HAP-1 (cell line): ENCODE measurements at regions not wholly inside any gene's neighbourhood (a gene's known extent, or its start where the extent isn't known, plus 50 kb on each side); places are given as distances from the start of the nearest gene placed in this dataset.

Experiments
- DNase-seq, 2 experiments: peaks; one replicate each; pipeline ENCODE4 v3.0.0-alpha.2; 2016 to 2020; ENCODE audit warnings: low spot score in 2 of 2
- H3K27me3 ChIP-seq: fragments of 250-450 bp; sonication (Bioruptor Pico); 2 replicates; pipeline ENCODE4 v1.5.1; 2020; ENCODE audit warnings: low read depth, mild to moderate bottlenecking, moderate library complexity
- H3K36me3 ChIP-seq: fragments of 250-450 bp; sonication (Bioruptor Pico); replicated peaks from 2 replicates; pipeline ENCODE4 v1.5.1; 2020; ENCODE audit warnings: mild to moderate bottlenecking
- H3K4me1 ChIP-seq: fragments of 250-450 bp; sonication (Bioruptor Pico); 2 replicates; pipeline ENCODE4 v1.5.1; 2020; ENCODE audit warnings: mild to moderate bottlenecking
- H3K4me3 ChIP-seq: fragments of 250-450 bp; sonication (Bioruptor Pico); 2 replicates; pipeline ENCODE4 v1.5.1; 2020; ENCODE audit warnings: mild to moderate bottlenecking, moderate library complexity
- H3K9me3 ChIP-seq: fragments of 250-450 bp; sonication (Bioruptor Pico); 2 replicates; pipeline ENCODE4 v1.5.1; 2020; ENCODE audit warnings: mild to moderate bottlenecking, moderate library complexity
- in situ Hi-C: fragments of 300-500 bp; cut with MboI; formaldehyde crosslinking; loops from 3 replicates; pipeline ENCODE4 v1.14.3; 2020; ENCODE audit warnings: low sequenced_read_pairs, inconsistent platforms, mixed read lengths

DNA sequence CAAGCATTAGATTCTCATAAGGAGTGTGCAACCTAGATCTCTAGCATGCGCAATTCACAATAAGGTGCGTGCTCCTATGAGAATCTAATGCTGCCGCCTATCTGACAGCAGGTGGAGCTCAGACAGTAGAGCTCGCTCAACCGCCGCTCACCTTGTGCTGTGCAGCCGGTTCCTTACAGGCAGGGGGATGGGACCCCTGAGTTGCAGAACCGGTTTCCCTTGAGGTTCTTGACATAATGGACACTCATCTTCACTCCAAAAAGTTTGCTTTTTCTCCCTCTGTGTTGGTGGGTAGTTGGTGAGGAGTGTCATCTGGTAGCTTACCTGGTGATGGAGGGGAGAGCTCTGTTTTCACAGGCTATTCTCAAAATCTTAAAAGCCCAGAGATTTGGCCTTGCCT is 324.0 kb upstream of the TBL1XR1 start:
- in situ Hi-C loops = no loop called here
- DNase-seq = no peak

DNA sequence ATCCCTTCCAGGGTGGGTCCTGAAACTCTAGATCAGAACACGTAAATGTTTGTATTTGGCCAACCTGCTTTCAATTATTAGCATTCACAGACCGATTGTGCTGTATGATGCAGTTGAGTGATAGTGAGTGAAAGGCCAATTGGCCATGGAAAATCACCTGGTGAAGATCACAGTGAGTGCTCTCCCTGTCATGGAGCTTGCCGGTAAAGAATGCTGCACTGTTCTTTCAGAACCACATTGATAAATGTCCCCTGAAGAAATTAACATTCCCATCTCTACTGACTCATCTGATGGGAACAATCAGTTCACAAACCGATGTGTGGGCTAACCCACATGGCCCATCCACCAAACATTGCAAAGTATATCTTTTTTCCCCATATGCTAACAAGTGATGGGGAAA is 324.8 kb upstream of the TBL1XR1 start:
- no peaks in the 10 kb centered on the region for H3K36me3 ChIP-seq
- no peak overlapping the region for H3K4me3 ChIP-seq
- in situ Hi-C loops = no loop called here
- DNase-seq = no peak
- no peaks in the 10 kb centered on the region for H3K27me3 ChIP-seq
- no peaks in the 10 kb centered on the region for H3K4me1 ChIP-seq
- no peaks in the 10 kb centered on the region for H3K9me3 ChIP-seq

More for the DNA sequence above, 324.0 kb upstream of the TBL1XR1 start:
- no peaks in the 10 kb centered on the region for H3K4me1 ChIP-seq
- no peaks in the 10 kb centered on the region for H3K9me3 ChIP-seq
- no peak overlapping the region for H3K4me3 ChIP-seq
- H3K36me3 ChIP-seq = no peaks in the 10 kb centered on the region
- no peaks in the 10 kb centered on the region for H3K27me3 ChIP-seq

DNA sequence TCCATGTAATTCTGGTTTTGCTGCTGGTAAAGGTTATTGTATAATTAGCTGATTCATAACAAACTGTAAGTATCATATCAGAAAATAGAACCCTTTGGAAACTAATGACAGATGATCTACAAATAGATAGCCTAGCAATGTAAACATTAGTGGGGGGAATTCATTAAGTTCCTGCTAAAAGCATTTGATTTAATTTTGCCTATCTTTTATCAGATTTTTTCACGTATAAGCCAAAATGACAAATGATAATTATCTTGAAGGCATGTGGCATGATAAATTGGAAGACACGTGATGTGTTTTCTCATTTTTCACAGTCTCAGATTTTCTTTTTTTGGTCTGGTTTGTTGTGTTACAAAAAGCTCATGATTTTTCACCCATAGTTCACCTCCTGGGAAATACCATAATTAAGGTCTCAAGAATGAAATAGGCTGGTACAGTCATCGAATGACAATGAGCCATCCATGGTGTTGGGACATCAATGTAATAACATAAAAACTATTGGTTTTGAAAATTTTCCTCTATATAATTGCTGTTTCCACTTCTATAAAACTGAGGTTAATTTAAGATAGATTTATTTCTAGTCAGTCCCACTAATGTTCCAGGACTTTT is 325.9 kb upstream of the TBL1XR1 start:
- DNase-seq = no peak
- H3K36me3 ChIP-seq = no peaks in the 10 kb centered on the region
- H3K4me1 ChIP-seq = no peaks in the 10 kb centered on the region
- no peaks in the 10 kb centered on the region for H3K27me3 ChIP-seq
- in situ Hi-C loops = no loop called here
- H3K9me3 ChIP-seq = no peaks in the 10 kb centered on the region
- H3K4me3 ChIP-seq = no peak overlapping the region

DNA sequence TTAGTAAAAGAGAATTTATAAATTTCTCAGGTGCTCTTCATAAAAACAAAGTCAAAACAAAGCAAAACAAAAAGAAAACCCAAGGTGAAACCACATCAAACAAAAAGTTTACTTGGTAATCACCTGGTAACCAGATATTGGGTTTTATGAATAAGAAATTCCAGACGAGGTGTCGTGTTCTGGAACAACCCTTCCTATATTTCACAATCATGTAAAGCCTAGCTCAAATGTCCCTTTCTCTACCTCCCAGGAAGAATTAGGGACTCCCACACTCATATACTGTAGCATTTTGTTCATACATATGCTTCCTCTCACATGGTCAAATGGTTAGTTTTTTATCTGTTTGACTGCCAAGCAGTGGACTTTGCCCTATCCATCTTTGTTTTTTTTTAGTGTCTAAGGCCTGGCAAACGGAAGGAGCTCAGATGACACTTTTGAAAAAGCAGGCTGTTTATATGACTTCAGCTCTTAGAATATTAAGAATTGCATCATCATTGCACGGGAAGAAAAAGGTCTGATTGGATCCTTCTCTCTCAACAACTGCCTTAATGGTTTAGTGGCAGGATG is 326.7 kb upstream of the TBL1XR1 start:
- H3K36me3 ChIP-seq = no peaks in the 10 kb centered on the region
- H3K27me3 ChIP-seq = no peaks in the 10 kb centered on the region
- H3K9me3 ChIP-seq = no peaks in the 10 kb centered on the region
- no peak for DNase-seq
- no peak overlapping the region for H3K4me3 ChIP-seq
- no peaks in the 10 kb centered on the region for H3K4me1 ChIP-seq
- in situ Hi-C loops = no loop called here

DNA sequence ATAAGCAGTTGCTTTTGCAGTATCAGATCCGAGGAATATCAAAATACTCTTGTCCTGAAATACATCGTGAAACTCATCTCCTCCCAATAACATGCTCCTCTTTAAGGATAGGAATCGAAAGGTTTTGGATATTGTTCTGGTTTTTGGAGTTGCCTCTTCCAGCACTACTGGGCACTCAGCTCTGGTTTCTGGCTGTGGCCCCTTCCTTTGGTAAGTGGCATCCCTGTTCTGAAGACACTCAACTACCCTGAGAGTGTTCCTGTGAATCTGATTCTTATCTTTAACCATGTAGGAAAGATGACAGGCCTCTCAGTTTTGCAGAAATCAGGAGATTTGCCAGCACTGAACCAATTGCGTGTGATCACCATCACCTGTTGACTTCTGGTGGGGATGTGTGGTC is 327.5 kb upstream of the TBL1XR1 start:
- DNase-seq = no peak
- H3K9me3 ChIP-seq = no peaks in the 10 kb centered on the region
- no peaks in the 10 kb centered on the region for H3K27me3 ChIP-seq
- no peaks in the 10 kb centered on the region for H3K4me1 ChIP-seq
- H3K36me3 ChIP-seq = no peaks in the 10 kb centered on the region
- in situ Hi-C loops = no loop called here
- H3K4me3 ChIP-seq = no peak overlapping the region

DNA sequence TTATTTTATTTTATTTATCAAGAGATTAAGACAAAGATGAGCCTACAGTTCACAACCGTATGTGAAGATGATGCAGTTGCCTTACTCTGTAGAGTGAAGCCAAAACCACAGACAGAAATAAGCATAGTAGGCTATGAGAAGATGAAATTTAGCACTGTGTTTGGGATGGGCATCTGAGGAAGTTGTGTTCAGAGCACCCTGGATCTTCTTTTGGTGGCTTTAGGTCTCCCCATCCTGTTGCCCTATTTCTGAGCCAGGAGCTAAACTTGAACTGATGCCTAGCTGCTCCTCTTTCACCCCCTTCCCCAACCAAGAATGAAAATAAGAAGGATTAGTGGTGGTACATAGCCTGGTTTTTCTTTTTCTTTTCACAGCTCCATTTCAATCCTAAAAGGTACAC is 328.1 kb upstream of the TBL1XR1 start:
- H3K4me3 ChIP-seq = no peak overlapping the region
- H3K27me3 ChIP-seq = no peaks in the 10 kb centered on the region
- in situ Hi-C loops = no loop called here
- no peaks in the 10 kb centered on the region for H3K9me3 ChIP-seq
- no peaks in the 10 kb centered on the region for H3K36me3 ChIP-seq
- DNase-seq = no peak
- H3K4me1 ChIP-seq = no peaks in the 10 kb centered on the region

DNA sequence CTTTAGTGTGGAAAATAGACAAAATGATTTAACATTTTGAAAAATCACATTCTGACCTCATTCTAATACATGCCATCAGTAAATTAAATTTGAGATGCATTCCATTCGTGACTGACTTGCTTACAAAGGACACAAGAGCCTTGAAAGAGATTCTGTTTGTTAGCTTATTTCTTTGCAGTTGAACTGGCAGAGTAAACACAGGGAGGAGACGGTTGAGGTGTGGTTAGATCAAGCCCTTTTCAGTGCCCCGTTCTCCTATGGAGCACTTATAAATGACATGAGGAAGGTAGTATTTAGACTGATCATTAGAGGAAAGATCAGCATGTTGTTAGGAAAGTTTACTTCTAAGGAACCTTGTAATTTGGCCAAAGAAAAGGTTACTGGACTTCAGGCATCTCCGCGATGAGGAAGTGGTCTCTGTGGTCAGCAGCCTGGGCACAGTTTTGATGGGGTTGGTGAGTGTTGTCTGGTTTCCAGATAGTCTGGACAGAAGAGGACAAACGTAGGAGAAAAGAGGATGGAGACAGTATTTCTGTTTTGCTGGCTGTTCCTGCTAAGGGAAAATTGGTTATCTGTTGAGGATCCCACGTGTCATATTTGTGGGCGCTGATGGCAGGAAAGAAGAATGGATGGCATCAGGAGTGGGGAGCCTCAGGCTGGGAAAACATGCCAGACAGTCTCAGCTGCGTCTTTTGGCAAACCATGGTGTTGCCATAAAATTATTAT is 328.9 kb upstream of the TBL1XR1 start:
- no peak for DNase-seq
- in situ Hi-C loops = no loop called here
- Histone ChIP-seq H3K9me3 (no peaks in the 10 kb centered on the region), H3K27me3 (no peaks in the 10 kb centered on the region), H3K4me3 (no peak overlapping the region), H3K36me3 (no peaks in the 10 kb centered on the region), H3K4me1 (no peaks in the 10 kb centered on the region)

DNA sequence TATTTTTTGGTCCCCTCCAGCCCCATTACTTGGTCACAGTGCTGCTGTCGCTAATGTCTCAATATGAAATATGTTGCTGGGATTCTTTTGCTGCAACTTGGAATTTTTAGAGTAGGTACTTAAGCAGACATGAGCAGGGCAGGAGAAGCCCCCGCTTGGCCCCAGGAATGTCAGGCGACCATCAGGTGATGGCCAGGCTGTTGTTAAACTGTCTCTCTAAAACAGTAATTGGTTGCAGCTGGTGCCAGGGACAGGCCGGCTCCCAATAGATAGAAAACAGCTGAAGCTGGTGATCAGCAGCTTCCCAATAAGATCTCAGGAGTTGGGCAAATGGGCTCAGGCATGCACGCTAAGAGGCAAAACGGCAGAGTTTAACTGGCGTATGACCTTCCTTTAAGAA is 329.9 kb upstream of the TBL1XR1 start:
- in situ Hi-C loops = no loop called here
- Histone ChIP-seq H3K4me1 (no peaks in the 10 kb centered on the region), H3K36me3 (no peaks in the 10 kb centered on the region), H3K4me3 (no peak overlapping the region), H3K27me3 (no peaks in the 10 kb centered on the region), H3K9me3 (no peaks in the 10 kb centered on the region)
- no peak for DNase-seq

DNA sequence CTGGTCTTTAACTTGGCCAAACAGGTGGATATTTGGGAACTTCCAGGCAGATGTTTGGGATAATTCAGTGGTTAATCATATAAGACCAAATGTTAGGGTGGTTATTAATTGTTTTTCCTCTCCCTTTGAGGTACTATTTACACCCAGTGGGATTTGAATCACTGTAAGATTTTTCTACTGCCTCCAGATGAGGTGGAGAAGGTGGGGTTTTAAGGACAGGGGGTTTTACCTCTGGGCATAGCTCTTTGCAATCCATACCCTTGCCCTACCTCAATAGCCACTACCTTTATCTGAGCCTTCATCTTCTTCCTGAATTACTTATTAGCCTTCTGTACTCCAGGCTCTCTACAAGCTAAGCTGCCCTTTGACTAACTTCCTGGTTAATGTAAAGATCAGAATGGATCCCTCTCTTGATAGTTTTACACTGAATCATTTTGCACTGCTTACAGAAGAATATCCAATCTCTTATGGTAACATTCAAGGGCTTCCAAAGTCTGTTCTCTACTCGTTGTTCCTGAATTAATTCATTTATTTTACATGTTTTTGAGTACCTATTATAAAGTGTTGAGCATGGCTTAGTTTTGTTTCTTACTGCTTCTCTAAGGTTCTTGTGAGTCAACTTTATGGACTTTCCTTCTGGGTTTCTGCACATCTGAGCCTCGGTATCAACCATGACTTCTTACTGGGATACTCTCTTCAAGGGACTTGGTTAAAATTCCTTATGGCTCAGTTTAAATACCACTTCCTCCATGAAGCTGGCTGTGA is 331.2 kb upstream of the TBL1XR1 start:
- Histone ChIP-seq H3K4me1 (no peaks in the 10 kb centered on the region), H3K4me3 (no peak overlapping the region), H3K9me3 (no peaks in the 10 kb centered on the region), H3K27me3 (no peaks in the 10 kb centered on the region), H3K36me3 (no peaks in the 10 kb centered on the region)
- no peak for DNase-seq
- in situ Hi-C loops = no loop called here

DNA sequence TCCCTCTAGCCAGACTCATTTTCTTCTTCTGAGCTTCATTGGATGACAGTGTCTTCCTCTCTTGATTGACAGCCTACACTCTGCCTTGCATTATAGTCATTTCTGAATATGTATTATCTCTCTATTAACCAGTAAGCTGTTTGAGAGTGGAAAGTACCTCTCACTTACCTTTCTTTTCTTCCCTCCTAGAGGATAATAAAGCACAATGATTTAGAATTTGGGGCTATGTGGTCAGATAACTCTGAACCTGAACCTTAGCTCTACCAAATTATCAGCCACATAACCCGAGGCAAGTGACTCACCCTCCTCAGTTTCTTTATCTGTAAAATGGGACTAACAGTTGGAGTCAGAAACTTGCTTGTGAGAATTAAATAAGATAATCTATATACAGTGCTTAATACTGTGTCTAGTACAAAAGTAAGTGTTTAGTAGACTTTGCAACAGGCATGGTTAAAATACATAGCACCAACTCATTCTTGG is 331.8 kb upstream of the TBL1XR1 start:
- Histone ChIP-seq H3K4me3 (no peak overlapping the region), H3K9me3 (no peaks in the 10 kb centered on the region), H3K36me3 (no peaks in the 10 kb centered on the region), H3K27me3 (no peaks in the 10 kb centered on the region), H3K4me1 (no peaks in the 10 kb centered on the region)
- no peak for DNase-seq
- in situ Hi-C loops = no loop called here

DNA sequence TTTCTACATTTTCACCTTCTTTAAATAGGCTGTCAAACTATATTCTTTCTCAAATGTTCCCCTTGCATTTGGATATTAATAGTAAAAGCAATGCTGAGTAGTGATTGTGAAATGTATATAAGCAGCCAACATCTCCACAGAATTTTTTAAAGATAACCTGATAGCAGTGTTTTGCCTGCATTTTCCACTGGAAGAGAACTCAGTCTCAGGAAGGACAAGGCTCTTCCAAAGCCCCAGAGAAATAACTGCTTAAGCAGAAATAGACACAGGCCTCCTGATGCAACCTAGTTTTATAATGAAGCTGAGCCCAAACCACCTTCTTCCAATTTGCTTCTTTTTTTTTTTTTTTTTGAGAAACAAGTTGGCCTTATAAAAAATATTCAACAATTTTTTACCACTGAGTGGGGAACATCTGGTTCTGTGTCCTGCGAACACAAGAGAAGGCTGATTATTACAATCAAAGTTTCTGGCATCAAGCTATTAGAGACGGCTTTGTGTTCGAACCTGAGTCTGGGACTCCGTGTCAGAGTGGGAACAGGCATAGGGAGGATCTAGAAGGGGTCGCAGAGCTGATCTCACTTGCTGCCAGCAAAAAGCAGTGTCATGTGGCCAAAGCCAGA is 332.5 kb upstream of the TBL1XR1 start:
- H3K9me3 ChIP-seq = no peaks in the 10 kb centered on the region
- no peaks in the 10 kb centered on the region for H3K27me3 ChIP-seq
- DNase-seq = no peak
- no peaks in the 10 kb centered on the region for H3K36me3 ChIP-seq
- no peak overlapping the region for H3K4me3 ChIP-seq
- no peaks in the 10 kb centered on the region for H3K4me1 ChIP-seq
- in situ Hi-C loops = no loop called here

DNA sequence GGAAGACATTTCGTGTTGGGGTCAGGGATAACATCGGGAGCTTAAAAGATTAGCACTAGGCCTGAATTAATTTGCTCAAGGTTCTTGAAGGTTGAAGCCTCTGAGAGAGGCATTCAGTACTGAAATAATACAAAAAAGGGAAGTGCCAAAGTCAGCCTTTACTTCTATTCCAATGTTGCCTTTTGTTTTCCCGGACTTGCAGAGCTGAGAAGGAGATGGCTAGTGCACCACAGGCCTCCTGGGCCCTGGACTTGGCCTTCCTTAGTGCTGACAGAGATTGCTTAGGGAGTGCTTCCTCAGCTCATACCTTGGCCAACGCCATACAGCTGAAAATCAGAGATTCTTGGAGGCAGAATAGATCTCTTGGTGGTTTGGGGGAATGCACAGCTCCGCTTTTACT is 333.6 kb upstream of the TBL1XR1 start:
- no peaks in the 10 kb centered on the region for H3K9me3 ChIP-seq
- no peaks in the 10 kb centered on the region for H3K4me1 ChIP-seq
- no peak for DNase-seq
- no peaks in the 10 kb centered on the region for H3K36me3 ChIP-seq
- H3K4me3 ChIP-seq = no peak overlapping the region
- in situ Hi-C loops = no loop called here
- no peaks in the 10 kb centered on the region for H3K27me3 ChIP-seq

DNA sequence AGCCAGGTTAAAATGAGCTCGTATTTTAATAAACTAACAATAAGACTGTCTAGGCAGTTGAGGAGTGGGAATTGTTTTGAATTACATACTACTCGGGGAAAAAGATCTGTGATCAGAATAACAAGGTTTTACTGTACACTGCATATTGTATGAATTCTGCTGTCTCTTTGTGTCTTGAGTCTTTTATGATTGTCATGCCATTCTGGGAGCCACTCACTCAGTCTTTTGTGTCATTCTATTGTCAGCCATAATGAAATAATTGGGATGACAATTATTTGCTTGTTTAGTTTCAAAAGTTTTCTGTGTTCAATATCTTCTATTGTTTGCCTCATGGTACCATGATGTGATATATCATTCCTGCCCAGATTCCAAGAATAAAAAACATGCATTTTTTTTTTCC is 339.6 kb upstream of the TBL1XR1 start:
- in situ Hi-C loops = no loop called here
- Histone ChIP-seq H3K4me1 (peaks cover 13% of the 10 kb centered on the region), H3K36me3 (no peaks in the 10 kb centered on the region), H3K4me3 (no peak overlapping the region), H3K27me3 (no peaks in the 10 kb centered on the region), H3K9me3 (no peaks in the 10 kb centered on the region)
- peak in 1 of 2 experiments; percentile 69 for DNase-seq
